Bone marrow (tissue), 2 donors: ENCODE measurements at regions not wholly inside any gene's neighbourhood (a gene's known extent, or its start where the extent isn't known, plus 50 kb on each side); places are given as distances from the start of the nearest gene placed in this dataset.

ENCODE experiments used
- DNase-seq, 2 donors: peaks; one replicate each; lab custom pipeline; 2025; lab: John Stamatoyannopoulos, UW

GRCh38 chr14:97350894-97351731 is 553.9 kb downstream of the VRK1 start:
- DNase-seq, result no peak

GRCh38 chr14:97353102-97353501 is 555.9 kb downstream of the VRK1 start:
- DNase-seq, result no peak

- DNase-seq, result no peak
Observed at GRCh38 chr14:97354119-97354722, 557.0 kb downstream of the VRK1 start.

- DNase-seq, result no peak
Observed at GRCh38 chr14:97359341-97359740, 562.2 kb downstream of the VRK1 start.

GRCh38 chr14:97361181-97361580 is 564.0 kb downstream of the VRK1 start:
- no peak for DNase-seq

GRCh38 chr14:97361958-97362357 is 564.8 kb downstream of the VRK1 start:
- no peak for DNase-seq

- no peak for DNase-seq
Observed at GRCh38 chr14:97366400-97366799, 569.2 kb downstream of the VRK1 start.

- DNase-seq, result no peak
Observed at GRCh38 chr14:97367278-97367677, 570.1 kb downstream of the VRK1 start.

GRCh38 chr14:97368049-97368448 is 570.9 kb downstream of the VRK1 start:
- DNase-seq, result no peak

GRCh38 chr14:97368900-97369564 is 571.9 kb downstream of the VRK1 start:
- DNase-seq, result no peak

GRCh38 chr14:97369901-97370300 is 572.7 kb downstream of the VRK1 start:
- DNase-seq, result no peak

GRCh38 chr14:97376310-97376709 is 579.1 kb downstream of the VRK1 start:
- no peak for DNase-seq

GRCh38 chr14:97377550-97377949 is 580.4 kb downstream of the VRK1 start:
- no peak for DNase-seq

GRCh38 chr14:97379091-97379531 is 581.9 kb downstream of the VRK1 start:
- no peak for DNase-seq

GRCh38 chr14:97380539-97380941 is 583.4 kb downstream of the VRK1 start:
- no peak for DNase-seq

GRCh38 chr14:97381309-97381708 is 584.1 kb downstream of the VRK1 start:
- no peak for DNase-seq

- DNase-seq, result no peak
Observed at GRCh38 chr14:97382616-97383226, 585.5 kb downstream of the VRK1 start.

- no peak for DNase-seq
Observed at GRCh38 chr14:97385727-97386126, 588.5 kb downstream of the VRK1 start.

GRCh38 chr14:97387252-97387874 is 590.2 kb downstream of the VRK1 start:
- no peak for DNase-seq

GRCh38 chr14:97388408-97388807 is 591.2 kb downstream of the VRK1 start:
- DNase-seq, result no peak

GRCh38 chr14:97390096-97390724 is 593.0 kb downstream of the VRK1 start:
- no peak for DNase-seq

- no peak for DNase-seq
Observed at GRCh38 chr14:97393244-97393643, 596.1 kb downstream of the VRK1 start.
